ENCODE measurements at regions not wholly inside any gene's neighbourhood (a gene's known extent, or its start where the extent isn't known, plus 50 kb on each side); places are given as distances from the start of the nearest gene placed in this dataset.

GRCh38 chr2:156023229-156023869, 309.2 kb downstream of the NR4A2 start:
- in situ Hi-C loops (cut with MboI; ENCODE audit: low pct_unique_long_range_greater_than_20kb, low sequenced_read_pairs): no loop called here
- DNase-seq: no peak

- no peak for DNase-seq
- in situ Hi-C loops (cut with MboI; ENCODE audit: low pct_unique_long_range_greater_than_20kb, low sequenced_read_pairs): no loop called here
Observed at GRCh38 chr2:156021146-156022040, 311.1 kb downstream of the NR4A2 start.

GRCh38 chr2:156019341-156019740, 313.2 kb downstream of the NR4A2 start:
- in situ Hi-C loops (cut with MboI; ENCODE audit: low pct_unique_long_range_greater_than_20kb, low sequenced_read_pairs): no loop called here

GRCh38 chr2:156017341-156017885, 315.1 kb downstream of the NR4A2 start:
- no peak for DNase-seq
- in situ Hi-C loops (cut with MboI; ENCODE audit: low pct_unique_long_range_greater_than_20kb, low sequenced_read_pairs): no loop called here

More at GRCh38 chr2:156019341-156019740, 313.2 kb downstream of the NR4A2 start:
- DNase-seq: no peak

GRCh38 chr2:156009293-156009692, 323.2 kb downstream of the NR4A2 start:
- DNase-seq: no peak
- in situ Hi-C loops (cut with MboI; ENCODE audit: low pct_unique_long_range_greater_than_20kb, low sequenced_read_pairs): no loop called here

- in situ Hi-C loops (cut with MboI; ENCODE audit: low pct_unique_long_range_greater_than_20kb, low sequenced_read_pairs): no loop called here
- no peak for DNase-seq
Observed at GRCh38 chr2:156006721-156007618, 325.6 kb downstream of the NR4A2 start.

GRCh38 chr2:156005999-156006712, 326.4 kb downstream of the NR4A2 start:
- in situ Hi-C loops (cut with MboI; ENCODE audit: low pct_unique_long_range_greater_than_20kb, low sequenced_read_pairs): no loop called here
- DNase-seq: no peak

- in situ Hi-C loops (cut with MboI; ENCODE audit: low pct_unique_long_range_greater_than_20kb, low sequenced_read_pairs): no loop called here
Observed at GRCh38 chr2:156005531-156005930, 327.0 kb downstream of the NR4A2 start.

GRCh38 chr2:156004459-156004858, 328.1 kb downstream of the NR4A2 start:
- DNase-seq: no peak
- in situ Hi-C loops (cut with MboI; ENCODE audit: low pct_unique_long_range_greater_than_20kb, low sequenced_read_pairs): no loop called here

More at GRCh38 chr2:156005531-156005930, 327.0 kb downstream of the NR4A2 start:
- DNase-seq: no peak

- no peak for DNase-seq
- in situ Hi-C loops (cut with MboI; ENCODE audit: low pct_unique_long_range_greater_than_20kb, low sequenced_read_pairs): no loop called here
Observed at GRCh38 chr2:156003780-156004179, 328.7 kb downstream of the NR4A2 start.

GRCh38 chr2:156001851-156002250, 330.7 kb downstream of the NR4A2 start:
- no peak for DNase-seq
- in situ Hi-C loops (cut with MboI; ENCODE audit: low pct_unique_long_range_greater_than_20kb, low sequenced_read_pairs): no loop called here

GRCh38 chr2:155997538-155997937, 335.0 kb downstream of the NR4A2 start:
- in situ Hi-C loops (cut with MboI; ENCODE audit: low pct_unique_long_range_greater_than_20kb, low sequenced_read_pairs): no loop called here
- DNase-seq: no peak

- in situ Hi-C loops (cut with MboI; ENCODE audit: low pct_unique_long_range_greater_than_20kb, low sequenced_read_pairs): no loop called here
- no peak for DNase-seq
Observed at GRCh38 chr2:155994315-155994714, 338.2 kb downstream of the NR4A2 start.

GRCh38 chr2:155983845-155984244, 348.7 kb downstream of the NR4A2 start:
- in situ Hi-C loops (cut with MboI; ENCODE audit: low pct_unique_long_range_greater_than_20kb, low sequenced_read_pairs): no loop called here
- no peak for DNase-seq

GRCh38 chr2:155982135-155982534, 350.4 kb downstream of the NR4A2 start:
- in situ Hi-C loops (cut with MboI; ENCODE audit: low pct_unique_long_range_greater_than_20kb, low sequenced_read_pairs): no loop called here
- DNase-seq: no peak

GRCh38 chr2:155980941-155981560, 351.5 kb downstream of the NR4A2 start:
- in situ Hi-C loops (cut with MboI; ENCODE audit: low pct_unique_long_range_greater_than_20kb, low sequenced_read_pairs): no loop called here

GRCh38 chr2:155975734-155976133, 356.8 kb downstream of the NR4A2 start:
- no peak for DNase-seq
- in situ Hi-C loops (cut with MboI; ENCODE audit: low pct_unique_long_range_greater_than_20kb, low sequenced_read_pairs): no loop called here

More at GRCh38 chr2:155980941-155981560, 351.5 kb downstream of the NR4A2 start:
- peak; percentile 59 for DNase-seq

- in situ Hi-C loops (cut with MboI; ENCODE audit: low pct_unique_long_range_greater_than_20kb, low sequenced_read_pairs): no loop called here
- DNase-seq: no peak
Observed at GRCh38 chr2:155972916-155973315, 359.6 kb downstream of the NR4A2 start.
